HEK293T (cell line): ENCODE measurements at regions not wholly inside any gene's neighbourhood (a gene's known extent, or its start where the extent isn't known, plus 50 kb on each side); places are given as distances from the start of the nearest gene placed in this dataset.

Source experiments
- FOXM1 ChIP-seq: fragments of 450-650 bp; IDR thresholded peaks from 2 replicates; pipeline ENCODE4 v1.6.1; 2017; ENCODE audit warnings: mild to moderate bottlenecking, borderline replicate concordance
- SUZ12 ChIP-seq: fragments of 450-650 bp; IDR thresholded peaks from 2 replicates; pipeline ENCODE4 v1.6.1; 2016; ENCODE audit warnings: mild to moderate bottlenecking
- TARDBP ChIP-seq: fragments of 450-650 bp; IDR thresholded peaks from 2 replicates; pipeline ENCODE4 v1.6.1; 2016

GRCh38 chr13:34719060-34719875 lies 222.8 kb upstream of the NBEA start:
- TF ChIP-seq FOXM1, result no peak
- no peak for TF ChIP-seq SUZ12
- TF ChIP-seq TARDBP, result no peak
